ENCODE measurements at regions not wholly inside any gene's neighbourhood (a gene's known extent, or its start where the extent isn't known, plus 50 kb on each side); places are given as distances from the start of the nearest gene placed in this dataset.

GRCh38 chr1:57848406-57848805, 424.5 kb upstream of the DAB1 start:
- TF ChIP-seq, protein P1, sequence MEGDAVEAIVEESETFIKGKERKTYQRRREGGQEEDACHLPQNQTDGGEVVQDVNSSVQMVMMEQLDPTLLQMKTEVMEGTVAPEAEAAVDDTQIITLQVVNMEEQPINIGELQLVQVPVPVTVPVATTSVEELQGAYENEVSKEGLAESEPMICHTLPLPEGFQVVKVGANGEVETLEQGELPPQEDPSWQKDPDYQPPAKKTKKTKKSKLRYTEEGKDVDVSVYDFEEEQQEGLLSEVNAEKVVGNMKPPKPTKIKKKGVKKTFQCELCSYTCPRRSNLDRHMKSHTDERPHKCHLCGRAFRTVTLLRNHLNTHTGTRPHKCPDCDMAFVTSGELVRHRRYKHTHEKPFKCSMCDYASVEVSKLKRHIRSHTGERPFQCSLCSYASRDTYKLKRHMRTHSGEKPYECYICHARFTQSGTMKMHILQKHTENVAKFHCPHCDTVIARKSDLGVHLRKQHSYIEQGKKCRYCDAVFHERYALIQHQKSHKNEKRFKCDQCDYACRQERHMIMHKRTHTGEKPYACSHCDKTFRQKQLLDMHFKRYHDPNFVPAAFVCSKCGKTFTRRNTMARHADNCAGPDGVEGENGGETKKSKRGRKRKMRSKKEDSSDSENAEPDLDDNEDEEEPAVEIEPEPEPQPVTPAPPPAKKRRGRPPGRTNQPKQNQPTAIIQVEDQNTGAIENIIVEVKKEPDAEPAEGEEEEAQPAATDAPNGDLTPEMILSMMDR (conservative IDR thresholded peaks at IDR 0.05; ENCODE audit: low read depth, low read length), result no peak
- TF ChIP-seq EZH2 (IDR thresholded peaks at IDR 0.05; ENCODE audit: borderline replicate concordance, low read depth, low read length, poor library complexity, severe bottlenecking), result no peak
